DMS53 treated with DMSO at 0.1 percent for 48 hours (cell line): ENCODE measurements at regions not wholly inside any gene's neighbourhood (a gene's known extent, or its start where the extent isn't known, plus 50 kb on each side); places are given as distances from the start of the nearest gene placed in this dataset.

ENCODE experiments used
- DNase-seq: peaks from one replicate; lab custom pipeline; 2025; ENCODE audit not compliant: unreplicated experiment; lab: John Stamatoyannopoulos, UW

- DNase-seq: no peak
Observed at GRCh38 chr11:95717314-95717713, 72.3 kb downstream of the FAM76B start.

DNA sequence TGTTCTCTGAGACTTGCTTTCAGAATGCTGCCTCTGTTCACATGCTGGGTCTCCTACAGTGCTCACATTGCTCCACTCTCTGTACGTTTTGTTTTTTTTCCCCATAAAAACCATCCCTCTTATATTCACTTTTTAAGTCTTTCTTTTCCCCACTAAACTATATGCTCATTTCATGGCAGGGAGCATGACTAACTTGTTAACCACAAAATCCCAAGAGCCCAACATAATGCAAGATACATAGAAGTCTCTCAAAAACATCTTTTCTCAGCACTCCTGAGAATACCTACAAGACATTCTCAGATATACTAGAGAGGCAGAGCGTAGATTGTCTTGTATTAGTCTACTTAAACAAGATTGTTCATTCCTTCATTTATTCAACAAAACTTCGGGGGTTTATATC lies 73.3 kb downstream of the FAM76B start:
- DNase-seq: no peak

- DNase-seq: no peak
Observed at GRCh38 chr11:95715777-95716241, 73.8 kb downstream of the FAM76B start.

GRCh38 chr11:95714843-95715776 lies 74.5 kb downstream of the FAM76B start:
- no peak for DNase-seq

- DNase-seq: no peak
Observed at GRCh38 chr11:95713428-95713827, 76.2 kb downstream of the FAM76B start.

- DNase-seq: no peak
Observed at GRCh38 chr11:95711945-95712221, 77.7 kb downstream of the FAM76B start.

DNA sequence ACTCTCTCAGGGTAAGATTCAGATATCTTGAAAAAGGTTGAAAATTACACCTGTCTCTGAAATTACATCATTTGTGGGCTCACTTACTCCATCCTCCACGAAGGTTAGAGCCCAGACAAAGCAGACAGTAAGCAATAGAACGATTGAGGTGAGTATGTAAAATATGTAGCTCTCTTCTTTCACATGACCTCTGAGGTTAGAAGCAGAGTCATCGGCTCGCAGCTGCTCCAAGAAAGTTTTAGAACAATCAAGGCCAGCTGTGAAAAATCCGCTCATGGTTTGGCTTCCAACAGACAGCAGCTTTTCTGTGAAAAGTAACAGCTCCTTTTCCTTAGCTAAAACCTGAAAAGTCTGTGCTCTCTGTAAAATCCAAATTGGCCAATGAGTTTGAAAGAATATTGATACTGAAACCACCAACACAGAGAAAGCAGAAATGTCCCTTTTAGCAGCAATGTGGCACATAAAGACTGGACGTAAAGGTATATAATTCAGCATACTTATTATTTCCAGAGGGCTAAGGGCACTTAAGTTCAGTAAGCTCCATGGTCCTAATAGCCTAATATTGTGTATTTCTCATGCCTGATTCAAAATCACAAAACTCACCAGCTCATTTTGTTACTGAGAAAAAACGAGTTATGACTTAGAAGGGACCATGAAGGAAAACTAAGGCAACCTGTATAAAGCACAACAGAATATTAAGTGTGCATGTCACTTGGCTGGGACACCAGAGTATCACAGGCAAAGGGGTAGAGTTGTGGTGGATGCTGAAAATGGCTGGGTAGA lies 78.2 kb downstream of the FAM76B start:
- no peak for DNase-seq

DNA sequence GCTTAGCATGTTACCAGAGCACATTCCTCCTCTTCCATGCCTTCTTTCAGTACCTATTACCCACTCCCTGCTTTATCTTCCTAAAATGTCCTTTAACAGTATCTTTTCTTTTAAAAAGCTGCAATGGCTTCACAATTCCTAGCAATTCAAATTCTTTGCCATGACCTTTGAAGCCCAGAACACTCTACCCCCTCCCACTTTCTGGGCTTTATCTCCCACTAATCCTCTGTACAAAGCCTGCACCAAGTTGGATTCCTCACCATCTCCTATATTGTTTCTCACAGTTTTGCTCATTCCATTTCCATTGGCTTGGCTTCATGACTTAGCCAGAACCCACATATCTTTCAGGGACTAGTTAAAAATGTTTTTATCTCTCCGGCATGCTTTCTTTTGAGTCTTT lies 80.9 kb downstream of the FAM76B start:
- DNase-seq: no peak

GRCh38 chr11:95706974-95707387 lies 82.6 kb downstream of the FAM76B start:
- no peak for DNase-seq

- peak; percentile 92 for DNase-seq
Observed at GRCh38 chr11:95705485-95706124, 84.0 kb downstream of the FAM76B start.

DNA sequence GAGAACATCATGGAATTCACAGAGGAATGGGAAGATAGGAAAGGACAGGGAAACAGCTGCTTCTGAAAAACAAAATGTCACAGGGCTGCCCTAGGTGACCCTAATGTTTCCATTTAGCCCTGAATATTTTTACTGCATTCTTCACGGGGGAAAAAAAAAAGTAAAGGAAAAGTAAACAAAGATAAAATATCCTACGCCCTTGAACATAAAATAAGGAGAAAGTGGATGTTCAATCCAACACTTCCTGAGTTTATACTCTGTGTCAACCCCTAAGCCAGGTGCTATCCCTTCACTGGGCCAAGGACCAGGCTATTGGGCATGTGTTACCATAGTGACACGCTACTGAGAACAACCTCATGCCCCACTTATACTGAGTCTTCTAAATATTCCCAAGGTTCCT lies 84.7 kb downstream of the FAM76B start:
- no peak for DNase-seq

GRCh38 chr11:95703049-95703448 lies 86.5 kb downstream of the FAM76B start:
- no peak for DNase-seq

GRCh38 chr11:95702526-95702925 lies 87.1 kb downstream of the FAM76B start:
- DNase-seq: no peak

DNA sequence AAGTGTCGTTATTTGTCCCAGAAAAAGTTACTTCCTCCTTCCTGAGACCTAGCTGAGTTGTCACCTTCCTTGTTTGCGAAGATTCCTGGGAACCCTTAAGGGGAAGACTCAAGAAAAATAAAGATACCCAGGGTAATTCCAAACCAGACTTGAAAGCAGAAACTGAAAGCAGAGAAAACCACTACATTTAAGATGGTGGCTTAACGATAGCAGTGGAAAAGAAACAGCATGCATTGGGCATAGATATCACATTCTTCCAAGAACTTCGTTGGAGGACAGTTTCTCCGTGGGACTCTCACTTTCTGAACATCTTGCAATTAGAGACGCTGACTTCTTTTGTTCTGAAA lies 89.1 kb downstream of the FAM76B start:
- DNase-seq: no peak

GRCh38 chr11:95699631-95700470 lies 89.7 kb downstream of the FAM76B start:
- DNase-seq: no peak

GRCh38 chr11:95698676-95699557 lies 90.7 kb downstream of the FAM76B start:
- no peak for DNase-seq

GRCh38 chr11:95697614-95698408 lies 91.8 kb downstream of the FAM76B start:
- DNase-seq: no peak

DNA sequence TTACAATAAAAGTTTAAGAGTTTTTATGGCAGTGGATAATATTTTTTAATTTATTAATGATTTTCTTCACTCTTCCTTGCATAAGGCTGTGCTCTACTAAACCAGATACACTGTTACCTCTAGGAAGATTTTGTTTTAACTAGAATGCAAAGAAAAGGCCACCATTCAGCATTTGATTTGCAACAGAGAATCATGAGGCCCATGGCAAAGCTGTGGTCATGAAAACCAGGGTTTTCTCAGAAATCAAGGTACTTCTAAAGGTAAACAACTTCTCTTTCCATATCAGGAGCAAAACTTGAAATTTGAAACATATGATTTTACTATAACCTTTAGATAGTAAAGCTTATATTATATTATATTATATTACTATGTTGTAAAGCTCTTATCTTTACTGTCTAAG lies 94.4 kb downstream of the FAM76B start:
- no peak for DNase-seq

DNA sequence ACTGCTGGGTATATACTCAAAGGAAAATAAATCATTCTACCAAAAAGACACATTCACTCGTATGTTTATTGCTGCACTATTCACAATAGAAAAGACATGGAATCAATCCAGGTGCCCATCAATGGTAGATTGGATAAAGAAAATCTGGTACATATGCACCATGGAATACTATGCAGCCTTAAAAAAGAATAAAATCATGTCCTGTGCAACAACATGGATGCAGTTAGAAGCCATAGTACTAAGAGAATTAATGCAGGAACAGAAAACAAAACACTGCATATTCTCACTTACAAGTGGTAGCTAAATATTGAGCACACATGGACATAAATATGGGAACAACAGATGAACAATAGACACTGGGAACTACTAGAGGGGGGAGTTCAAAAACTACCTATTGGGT lies 96.3 kb downstream of the FAM76B start:
- DNase-seq: no peak
